C4-2B (cell line): ENCODE measurements at regions not wholly inside any gene's neighbourhood (a gene's known extent, or its start where the extent isn't known, plus 50 kb on each side); places are given as distances from the start of the nearest gene placed in this dataset.

Experiments used
- CTCF ChIP-seq: fragments of 450-650 bp; conservative IDR thresholded peaks from 2 replicates; pipeline ENCODE4 v1.5.1; 2017; ENCODE audit warnings: mild to moderate bottlenecking
- ZFX ChIP-seq: fragments of 450-650 bp; IDR thresholded peaks from 2 replicates; pipeline ENCODE4 v1.6.1; 2017

GRCh38 chr14:105616802-105617192 is 90.4 kb downstream of the TMEM121 start:
- TF ChIP-seq CTCF (no peak), ZFX (no peak)
